HTR-8/SVneo (cell line): ENCODE measurements at regions not wholly inside any gene's neighbourhood (a gene's known extent, or its start where the extent isn't known, plus 50 kb on each side); places are given as distances from the start of the nearest gene placed in this dataset.

Experiments
- DNase-seq: peaks from one replicate; pipeline ENCODE4 v3.0.0; 2011; ENCODE audit warnings: low spot score, mixed read lengths; ENCODE audit not compliant: insufficient read length
- FAIRE-seq: peaks from 2 replicates; lab custom pipeline; 2011; peaks lifted over from hg19 to GRCh38; lab: Jason Lieb, UNC

GRCh38 chr2:239479471-239479870 lies 78.7 kb upstream of the HDAC4 start:
- FAIRE-seq (no peak), DNase-seq (no peak)

GRCh38 chr2:239477591-239477990 lies 76.8 kb upstream of the HDAC4 start:
- FAIRE-seq = no peak
- DNase-seq = no peak

- no peak for FAIRE-seq
- no peak for DNase-seq
These were observed 76.2 kb upstream of the HDAC4 start for GRCh38 chr2:239476757-239477585.

- DNase-seq (no peak), FAIRE-seq (no peak)
These were observed 75.4 kb upstream of the HDAC4 start for GRCh38 chr2:239476029-239476756.

DNA sequence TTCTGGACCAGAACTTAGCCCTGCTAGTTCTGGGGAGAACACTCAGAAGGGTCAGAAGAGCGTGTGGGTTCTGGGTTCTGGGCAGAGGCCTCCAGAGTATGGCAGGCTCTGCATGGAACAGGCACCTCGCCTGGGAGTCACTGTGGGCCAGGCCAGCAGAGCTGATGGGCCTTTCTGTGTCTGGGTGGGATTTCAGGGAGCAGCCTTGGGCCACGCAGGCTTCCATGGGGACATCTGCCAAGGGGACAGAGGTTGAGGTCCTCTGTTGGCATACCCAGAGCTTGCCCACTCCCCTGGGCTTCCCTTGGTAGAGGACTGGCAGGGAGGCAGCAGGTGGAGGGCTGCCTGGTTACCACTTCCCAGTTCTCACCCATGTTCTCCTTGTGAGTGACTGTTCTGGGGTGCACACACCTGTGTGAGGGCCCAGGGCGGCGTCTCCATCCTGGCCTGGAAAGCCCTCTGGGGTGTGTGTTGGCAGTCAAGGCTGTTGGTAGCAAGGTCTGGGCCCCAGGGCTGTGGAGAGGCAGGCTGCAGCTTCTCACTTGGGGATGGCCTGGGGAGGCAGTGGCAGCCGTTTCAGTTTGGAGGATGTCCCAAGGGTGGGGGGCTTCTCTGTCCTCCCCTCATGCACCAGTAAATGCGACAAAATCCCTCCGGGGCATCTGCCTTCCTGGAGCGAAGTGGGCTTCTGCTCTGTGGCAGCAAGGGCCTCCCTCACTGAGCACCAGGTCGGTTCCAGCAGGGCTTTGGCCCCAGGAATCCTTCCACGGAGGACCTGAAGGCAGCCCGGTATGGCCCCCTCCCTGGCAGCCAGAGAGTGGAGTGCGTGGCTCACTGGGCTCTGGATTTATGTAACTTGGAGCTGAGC lies 74.6 kb upstream of the HDAC4 start:
- no peak for FAIRE-seq
- no peak for DNase-seq

GRCh38 chr2:239473211-239473805 lies 72.5 kb upstream of the HDAC4 start:
- FAIRE-seq = no peak
- DNase-seq = no peak

DNA sequence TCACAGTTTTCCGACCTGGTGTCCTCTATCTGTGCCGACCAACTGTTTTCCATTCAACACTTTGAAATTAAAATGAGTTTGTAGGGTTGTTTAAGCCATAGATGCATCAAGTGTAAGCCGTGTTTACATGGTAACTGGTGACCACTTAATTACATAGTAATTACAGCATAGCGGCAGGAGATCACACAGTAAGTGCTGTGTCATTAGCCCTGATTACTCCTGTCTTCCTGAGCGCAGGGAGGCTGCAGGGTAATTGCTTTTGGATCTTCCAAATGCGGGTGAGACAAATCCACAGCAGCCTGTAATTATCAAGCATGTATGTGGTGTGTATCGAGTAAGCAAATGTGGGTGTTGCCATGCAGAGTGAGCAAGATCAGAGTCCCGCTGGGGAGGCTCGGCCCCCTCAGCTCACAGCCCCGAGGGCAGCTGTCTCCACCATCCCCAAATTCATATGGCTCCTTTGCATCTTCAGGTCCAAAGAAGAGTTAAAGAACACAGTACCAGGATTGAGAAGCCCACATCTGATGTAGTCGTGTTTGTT lies 71.5 kb upstream of the HDAC4 start:
- FAIRE-seq = no peak

DNA sequence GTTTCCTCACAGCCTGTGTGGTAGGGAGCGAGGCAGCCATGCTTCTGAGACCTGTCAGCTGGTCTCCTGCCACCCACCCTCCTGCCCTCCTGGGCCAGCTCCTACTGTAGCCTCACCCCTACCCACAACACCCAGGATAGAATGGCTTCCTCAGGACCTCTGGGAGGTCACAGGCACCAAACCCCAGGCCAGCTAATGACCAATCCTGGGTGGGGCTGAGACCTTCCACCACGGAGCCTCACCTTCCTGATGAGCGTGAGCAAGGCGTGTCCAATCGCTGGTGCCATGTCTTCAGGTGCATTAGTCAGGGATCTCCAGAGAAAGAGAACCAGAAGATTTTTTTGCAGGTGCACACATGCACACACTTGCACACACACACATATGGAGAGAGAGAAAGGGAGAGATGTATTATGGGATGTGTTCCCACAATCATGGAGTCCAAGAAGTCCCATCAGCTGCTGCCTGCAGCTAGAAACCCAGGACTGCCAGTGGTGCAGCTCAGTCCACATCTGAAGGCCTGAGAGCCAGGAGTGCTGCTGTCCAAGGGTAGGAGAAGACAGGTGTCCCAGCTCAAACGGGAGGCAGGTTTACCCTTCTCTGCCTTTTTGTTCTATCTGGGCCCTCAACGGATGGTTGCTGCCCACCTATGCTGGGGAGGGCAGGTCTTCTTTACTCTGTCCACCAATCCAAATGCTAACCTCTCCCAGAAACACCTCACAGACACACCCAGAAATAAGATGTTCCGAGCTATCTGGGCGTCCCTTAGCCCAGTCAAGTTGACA lies 70.4 kb upstream of the HDAC4 start:
- no peak for FAIRE-seq
- DNase-seq = no peak

More for the DNA sequence above, 71.5 kb upstream of the HDAC4 start:
- DNase-seq = no peak

DNA sequence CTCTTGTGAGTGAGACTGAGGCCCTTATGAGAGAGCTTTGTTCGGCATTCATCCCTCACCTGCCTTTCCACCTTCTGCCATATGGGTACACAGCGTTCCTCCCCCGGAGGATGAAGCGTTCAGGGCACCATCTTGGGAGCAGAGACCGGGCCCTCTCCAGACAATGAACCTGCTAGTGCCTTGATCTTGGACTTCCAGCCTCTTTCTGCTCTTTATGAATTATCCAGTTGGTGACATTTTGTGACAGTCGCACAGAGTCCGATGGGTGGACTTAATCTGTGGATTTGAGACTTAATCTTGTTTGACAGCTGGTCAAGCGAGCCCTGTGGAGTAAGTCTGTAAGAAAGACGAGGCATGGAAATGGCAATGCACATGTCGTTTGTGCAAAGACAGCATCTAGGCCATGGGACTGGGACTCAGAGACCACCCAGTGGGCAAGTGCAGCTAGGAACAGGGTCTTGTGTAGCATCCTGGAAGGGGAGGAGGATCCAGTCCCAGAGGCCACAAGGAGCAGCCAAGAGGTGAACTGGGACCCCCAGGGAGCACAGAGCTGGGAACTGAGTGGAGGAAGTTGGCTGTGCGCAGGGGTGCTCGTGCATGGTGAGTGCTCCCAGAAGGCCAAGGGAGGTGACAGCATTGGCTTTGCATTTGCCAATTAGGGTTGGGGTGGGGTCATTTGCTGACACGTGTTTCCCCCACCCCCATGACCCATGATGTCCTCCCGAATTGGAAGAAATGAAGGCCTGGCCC lies 69.5 kb upstream of the HDAC4 start:
- DNase-seq = no peak
- FAIRE-seq = no peak

GRCh38 chr2:239469106-239469960 lies 68.5 kb upstream of the HDAC4 start:
- FAIRE-seq = no peak
- no peak for DNase-seq

- FAIRE-seq (no peak), DNase-seq (no peak)
These were observed 67.8 kb upstream of the HDAC4 start for GRCh38 chr2:239468491-239469105.

DNA sequence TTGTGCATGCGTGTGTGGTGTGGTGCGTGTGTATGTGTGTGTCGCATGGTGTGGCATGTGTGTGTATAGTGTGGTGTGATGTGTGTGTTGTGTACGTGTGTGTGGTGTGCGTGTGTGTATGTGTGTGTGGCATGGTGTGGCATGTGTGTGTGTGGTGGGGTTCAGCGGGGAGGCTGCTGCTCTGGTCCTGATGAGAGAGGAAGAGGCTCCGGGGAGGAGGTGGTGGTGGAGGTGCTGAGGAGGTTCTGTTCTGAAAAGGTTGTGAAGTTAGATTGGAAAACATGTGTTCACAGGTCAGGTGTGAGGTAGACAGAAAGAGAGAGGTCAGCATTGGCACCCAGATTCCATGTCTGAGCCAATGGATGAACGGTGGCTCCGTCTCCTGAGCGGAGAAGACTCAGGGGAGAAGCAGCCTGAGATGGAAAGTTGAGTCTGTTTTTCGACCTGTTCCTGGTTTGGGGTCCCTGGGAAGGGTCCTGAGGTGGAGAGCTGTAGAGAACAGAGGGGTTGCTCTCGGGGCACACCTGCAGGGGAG lies 67.2 kb upstream of the HDAC4 start:
- FAIRE-seq = no peak
- DNase-seq = no peak

GRCh38 chr2:239467281-239467955 lies 66.6 kb upstream of the HDAC4 start:
- DNase-seq (no peak), FAIRE-seq (peak; percentile 100)

- DNase-seq (no peak), FAIRE-seq (no peak)
These were observed 66.0 kb upstream of the HDAC4 start for GRCh38 chr2:239466755-239467271.

GRCh38 chr2:239466061-239466754 lies 65.4 kb upstream of the HDAC4 start:
- DNase-seq (no peak), FAIRE-seq (no peak)
